H1 (cell line): ENCODE measurements at regions not wholly inside any gene's neighbourhood (a gene's known extent, or its start where the extent isn't known, plus 50 kb on each side); places are given as distances from the start of the nearest gene placed in this dataset.

Experiments used
- CTCF ChIA-PET: fragments of 300-600 bp; sonication (Branson Sonifier 250); formaldehyde crosslinking; loops from one replicate; lab custom pipeline; 2021; ENCODE audit not compliant: partially characterized antibody; lab: Charles Lee
- POLR2A ChIA-PET: fragments of 300-600 bp; sonication (Branson Sonifier 250); formaldehyde crosslinking; loops from one replicate; lab custom pipeline; 2021; ENCODE audit warnings: inconsistent platforms; ENCODE audit not compliant: partially characterized antibody; lab: Charles Lee
- DNase-seq, 2 experiments: peaks; one replicate each; pipeline versions ENCODE4 v3.0.0 to v3.0.0-alpha.2; 2010 to 2022; ENCODE audit warnings: low spot score in 2 of 2, low read depth in 1 of 2, mixed read lengths in 1 of 2
- FAIRE-seq: peaks from 2 replicates; lab custom pipeline; 2011; peaks lifted over from hg19 to GRCh38; lab: Jason Lieb, UNC
- H2AFZ ChIP-seq: 2 replicates; pipeline ENCODE4 v1.8.1; 2012; ENCODE audit warnings: low read length, inconsistent platforms
- H2AK5ac ChIP-seq: 2 replicates; pipeline ENCODE4 v1.6.1; 2013; ENCODE audit warnings: low read depth, low read length
- H2BK120ac ChIP-seq: replicated peaks from 2 replicates; pipeline ENCODE3; 2013; ENCODE audit warnings: low read depth, low read length, inconsistent platforms
- H2BK12ac ChIP-seq: 2 replicates; pipeline ENCODE4 v1.6.1; 2013; ENCODE audit warnings: low read depth, low read length
- H2BK15ac ChIP-seq: 2 replicates; pipeline ENCODE4 v1.6.1; 2013; ENCODE audit warnings: low read length
- H2BK20ac ChIP-seq: 2 replicates; pipeline ENCODE4 v1.6.1; 2013; ENCODE audit warnings: low read length
- H2BK5ac ChIP-seq: 2 replicates; pipeline ENCODE4 v1.6.1; 2013; ENCODE audit warnings: low read depth, low read length
- H3K14ac ChIP-seq: 2 replicates; pipeline ENCODE4 v1.6.1; 2013; ENCODE audit warnings: inconsistent platforms; ENCODE audit not compliant: insufficient read length
- H3K18ac ChIP-seq: 2 replicates; pipeline ENCODE4 v1.6.1; 2013; ENCODE audit warnings: low read length; ENCODE audit errors: extremely low read depth
- H3K23ac ChIP-seq: 2 replicates; pipeline ENCODE4 v1.6.1; 2013; ENCODE audit warnings: inconsistent platforms; ENCODE audit not compliant: insufficient read length
- H3K23me2 ChIP-seq: 2 replicates; pipeline ENCODE4 v1.6.1; 2013; ENCODE audit warnings: low read depth, low read length
- H3K27ac ChIP-seq: 2 replicates; pipeline ENCODE4 v1.6.1; 2011; ENCODE audit warnings: low read depth, low read length, inconsistent platforms
- H3K27me3 ChIP-seq, 4 experiments: replicated peaks in 1 of 4; 1 replicate in 1 of 4; 2 replicates in 3 of 4; pipeline versions ENCODE4 v1.6.1 to v1.8.1; 2011 to 2013; ENCODE audit warnings: low read length in 3 of 4, mild to moderate bottlenecking in 3 of 4, inconsistent platforms in 2 of 4, mixed read lengths in 2 of 4, moderate library complexity in 1 of 4; ENCODE audit not compliant: control insufficient read depth in 3 of 4, insufficient read depth in 3 of 4; ENCODE audit errors: extremely low read depth in 1 of 4
- H3K36me3 ChIP-seq, 4 experiments: 2 replicates each; pipeline versions ENCODE4 v1.6.1 to v1.8.1; 2011 to 2013; ENCODE audit warnings: mild to moderate bottlenecking in 4 of 4, low read length in 3 of 4, moderate library complexity in 2 of 4, control low read depth in 1 of 4, inconsistent platforms in 1 of 4; ENCODE audit not compliant: insufficient read depth in 4 of 4, control insufficient read depth in 2 of 4
- H3K4ac ChIP-seq: replicated peaks from 2 replicates; pipeline ENCODE3; 2013; ENCODE audit warnings: low read length, low read depth, mixed read lengths, inconsistent platforms; ENCODE audit not compliant: insufficient read length
- H3K4me1 ChIP-seq, 4 experiments: replicated peaks in 1 of 4; 1 replicate in 1 of 4; 2 replicates in 3 of 4; pipeline versions ENCODE4 v1.6.1 to v1.8.1; 2011 to 2013; ENCODE audit warnings: low read length in 3 of 4, inconsistent platforms in 2 of 4, mixed read lengths in 1 of 4; ENCODE audit not compliant: insufficient read depth in 4 of 4, control insufficient read depth in 3 of 4
- H3K4me2 ChIP-seq, 2 experiments: 2 replicates each; pipeline versions ENCODE4 v1.6.1 to v1.8.1; 2011 to 2013; ENCODE audit warnings: low read depth in 2 of 2, low read length in 2 of 2, control low read depth in 1 of 2, inconsistent platforms in 1 of 2, mild to moderate bottlenecking in 1 of 2; ENCODE audit not compliant: insufficient read depth in 1 of 2
- H3K4me3 ChIP-seq, 4 experiments: fragments of 200-600, 300-600 bp in 1 of 4; sonication (generic), shearing (Covaris generic), sonication (Bioruptor Twin) in 1 of 4; 2 replicates each; pipeline versions ENCODE4 v1.5.1 to v1.8.1; 2011 to 2016; ENCODE audit warnings: low read length in 4 of 4, low read depth in 3 of 4, control low read depth in 2 of 4, inconsistent platforms in 2 of 4, mild to moderate bottlenecking in 2 of 4, mixed read lengths in 1 of 4, moderate library complexity in 1 of 4; ENCODE audit not compliant: insufficient read depth in 2 of 4; ENCODE audit errors: extremely low read depth in 1 of 4
- H3K56ac ChIP-seq: replicated peaks from 2 replicates; pipeline ENCODE3; 2013; ENCODE audit warnings: low read depth, mild to moderate bottlenecking, mixed read lengths, low read length, inconsistent platforms; ENCODE audit not compliant: insufficient read length
- H3K79me1 ChIP-seq: 2 replicates; pipeline ENCODE4 v1.6.1; 2013; ENCODE audit warnings: low read depth, low read length, control low read depth
- H3K79me2 ChIP-seq, 2 experiments: 2 replicates each; pipeline versions ENCODE4 v1.6.1 to v1.8.1; 2012 to 2013; ENCODE audit warnings: low read length in 2 of 2, mild to moderate bottlenecking in 2 of 2, inconsistent platforms in 1 of 2; ENCODE audit not compliant: insufficient read depth in 2 of 2, control insufficient read depth in 1 of 2
- H3K9ac ChIP-seq, 4 experiments: replicated peaks in 1 of 4; 1 replicate in 1 of 4; 2 replicates in 3 of 4; pipeline versions ENCODE4 v1.6.1 to v1.8.1; 2011 to 2013; ENCODE audit warnings: low read depth in 3 of 4, low read length in 3 of 4, control low read depth in 2 of 4, mild to moderate bottlenecking in 2 of 4, moderate library complexity in 2 of 4, inconsistent platforms in 1 of 4; ENCODE audit errors: extremely low read depth in 1 of 4
- H3K9me3 ChIP-seq, 2 experiments: 2 replicates each; pipeline versions ENCODE4 v1.6.1 to v1.8.1; 2012 to 2013; ENCODE audit warnings: mild to moderate bottlenecking in 2 of 2, moderate library complexity in 2 of 2, control low read depth in 1 of 2, inconsistent platforms in 1 of 2, low read depth in 1 of 2, low read length in 1 of 2, mixed read lengths in 1 of 2; ENCODE audit not compliant: insufficient read depth in 2 of 2
- H4K20me1 ChIP-seq, 2 experiments: replicated peaks in 1 of 2; 2 replicates each; pipeline versions ENCODE3 to v1.8.1; 2011 to 2013; ENCODE audit warnings: inconsistent platforms in 2 of 2, low read length in 2 of 2, mild to moderate bottlenecking in 1 of 2; ENCODE audit not compliant: insufficient read depth in 2 of 2, control insufficient read depth in 1 of 2
- H4K5ac ChIP-seq: 2 replicates; pipeline ENCODE4 v1.6.1; 2013; ENCODE audit warnings: low read length, low read depth, mixed read lengths, inconsistent platforms; ENCODE audit not compliant: insufficient read length
- H4K8ac ChIP-seq: 2 replicates; pipeline ENCODE4 v1.8.0; 2013; ENCODE audit warnings: mild to moderate bottlenecking, moderate library complexity, low read length, inconsistent platforms; ENCODE audit not compliant: insufficient read depth; ENCODE audit errors: extremely low read depth
- H4K91ac ChIP-seq: replicated peaks from 2 replicates; pipeline ENCODE3; 2013; ENCODE audit warnings: low read length, mixed read lengths, inconsistent platforms; ENCODE audit not compliant: insufficient read length
- ATF2 ChIP-seq: IDR thresholded peaks from 2 replicates; pipeline ENCODE4 v1.6.1; 2012; ENCODE audit warnings: low read length, inconsistent platforms
- BACH1 ChIP-seq: IDR thresholded peaks from 2 replicates; pipeline ENCODE4 v1.6.1; 2012; ENCODE audit warnings: low read length, improper control_type of control experiment
- CBX8 ChIP-seq: fragments of 300-800, 300-1000 bp; sonication (generic); IDR thresholded peaks from 2 replicates; pipeline ENCODE4 v1.7.1; 2016; ENCODE audit warnings: low read depth, low read length, borderline replicate concordance
- CEBPB ChIP-seq: IDR thresholded peaks from 2 replicates; pipeline ENCODE4 v1.6.1; 2012; ENCODE audit warnings: low read depth, low read length
- CTBP2 ChIP-seq: IDR thresholded peaks from 2 replicates; pipeline ENCODE4 v1.7.0; 2011; ENCODE audit warnings: borderline replicate concordance, mild to moderate bottlenecking, moderate library complexity, mixed read lengths, low read length; ENCODE audit not compliant: insufficient read depth, insufficient read length
- KDM4A ChIP-seq: IDR thresholded peaks from one replicate; pipeline ENCODE4 v1.7.1; 2012; ENCODE audit warnings: low read depth, mild to moderate bottlenecking, moderate library complexity, low read length, inconsistent platforms; ENCODE audit not compliant: severe bottlenecking
- MAFK ChIP-seq: IDR thresholded peaks from 2 replicates; pipeline ENCODE4 v1.6.1; 2012; ENCODE audit warnings: low read depth, mild to moderate bottlenecking, improper control_type of control experiment, low read length
- PHF8 ChIP-seq: fragments of 200-600 bp; sonication (generic); conservative IDR thresholded peaks from 2 replicates; pipeline ENCODE4 v1.7.1; 2012; ENCODE audit warnings: low read depth, mild to moderate bottlenecking, inconsistent platforms, low read length, moderate library complexity
- RAD21 ChIP-seq, 2 experiments: IDR thresholded peaks in 1 of 2; conservative IDR thresholded peaks in 1 of 2; 2 replicates each; pipeline ENCODE4 v1.6.1; 2011; ENCODE audit warnings: low read depth in 2 of 2, low read length in 2 of 2, improper control_type of control experiment in 1 of 2, inconsistent platforms in 1 of 2, mild to moderate bottlenecking in 1 of 2, moderate library complexity in 1 of 2
- SIRT6 ChIP-seq: IDR thresholded peaks from one replicate; pipeline ENCODE4 v1.7.1; 2012; ENCODE audit warnings: low read length, inconsistent platforms
- SP4 ChIP-seq: IDR thresholded peaks from 2 replicates; pipeline ENCODE4 v1.6.1; 2012; ENCODE audit warnings: low read length, inconsistent platforms
- SUZ12 ChIP-seq: fragments of 200-600 bp; sonication (generic); IDR thresholded peaks from 2 replicates; pipeline ENCODE4 v1.6.1; 2012; ENCODE audit warnings: mild to moderate bottlenecking, inconsistent platforms, low read length, moderate library complexity, mixed read lengths
- TAF1 ChIP-seq: IDR thresholded peaks from 2 replicates; pipeline ENCODE4 v1.6.1; 2011; ENCODE audit warnings: mild to moderate bottlenecking, low read depth, low read length
- TEAD4 ChIP-seq: IDR thresholded peaks from 2 replicates; pipeline ENCODE4 v1.6.1; 2012; ENCODE audit warnings: low read depth, low read length, inconsistent platforms, mixed read lengths
- WGBS, 2 experiments: shearing (Covaris generic) in 1 of 2; methylation state at CpG; one replicate each; pipeline versions ENCODE4 v1.1.6 to v1.1.7; 2013 to 2015; ENCODE audit warnings: low lambda C conversion rate in 2 of 2, mixed read lengths in 2 of 2, inconsistent platforms in 1 of 2, low coverage in 1 of 2, missing lambda C conversion rate in 1 of 2; ENCODE audit not compliant: insufficient replicate concordance in 2 of 2, insufficient coverage in 1 of 2, insufficient read length in 1 of 2; ENCODE audit errors: extremely low coverage in 1 of 2, missing lambda C conversion rate in 1 of 2; 5-methylcytosine and 5-hydroxymethylcytosine counted together

DNA sequence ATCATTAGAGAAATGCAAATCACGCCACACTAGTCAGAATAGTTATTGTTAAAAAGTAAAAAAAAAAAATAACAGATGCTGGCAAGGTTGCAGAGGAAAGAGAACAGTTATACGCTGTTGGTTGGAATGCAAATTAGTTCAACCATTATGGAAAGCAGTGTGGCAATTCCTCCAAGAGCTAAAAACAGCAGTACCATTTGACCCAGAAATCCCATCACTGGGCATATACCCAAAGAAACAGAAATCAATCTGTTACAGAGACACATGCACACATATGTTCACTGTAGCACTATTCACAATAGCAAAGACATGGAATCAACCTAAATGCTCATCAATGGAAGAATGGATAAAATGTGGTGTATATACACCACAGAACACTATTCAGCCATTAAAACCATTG is 388.7 kb upstream of the FMR1 start:
- Histone ChIP-seq H3K23ac (no peak overlapping the region), H3K4me3 (no peak overlapping the region), H2BK5ac (no peak overlapping the region), H3K4me1 (no peaks in the 10 kb centered on the region), H2BK12ac (no peak overlapping the region), H3K56ac (no peak overlapping the region), H2AFZ (no peak overlapping the region), H4K8ac (no peak overlapping the region), H3K14ac (no peak overlapping the region), H3K4me2 (no peak overlapping the region), H4K5ac (no peak overlapping the region), H3K23me2 (no peaks in the 10 kb centered on the region), H4K91ac (no peak overlapping the region), H3K27me3 (no peaks in the 10 kb centered on the region), H4K20me1 (no peaks in the 10 kb centered on the region), H3K79me1 (no peaks in the 10 kb centered on the region), H2BK20ac (no peak overlapping the region), H3K9ac (no peak overlapping the region), H3K18ac (no peak overlapping the region), H3K36me3 (no peaks in the 10 kb centered on the region), H3K79me2 (no peaks in the 10 kb centered on the region), H2AK5ac (no peak overlapping the region), H3K4ac (no peak overlapping the region), H2BK120ac (no peak overlapping the region), H2BK15ac (no peak overlapping the region), H3K9me3 (no peaks in the 10 kb centered on the region), H3K27ac (no peak overlapping the region)
- 93% methylated on average over 2 of the region's 2 CpGs; no CpG with 5 or more reads in 1 of the 2 experiments for WGBS, 2 experiments
- ChIA-PET POLR2A (no interaction called here), CTCF (interaction anchor here (0.7 kb wide), 1 partner anchor 1848 kb away, joined by 5 read pairs; no protein-coding TSS in a partner anchor)
- no peak for FAIRE-seq
- no peak for DNase-seq
- TF ChIP-seq SP4 (no peak), BACH1 (no peak), MAFK (no peak), TEAD4 (no peak), ATF2 (no peak), KDM4A (no peak), PHF8 (no peak), SUZ12 (no peak), CEBPB (no peak), CBX8 (no peak), SIRT6 (no peak), TAF1 (no peak), RAD21 (IDR thresholded peaks at IDR 0.05 in 1 of 2, conservative IDR thresholded peaks at IDR 0.05 in 1 of 2; ENCODE audit: low read depth in 2 of 2, low read length in 2 of 2) (no peak), CTBP2 (no peak)
